Nephron (organoid): ENCODE measurements at regions not wholly inside any gene's neighbourhood (a gene's known extent, or its start where the extent isn't known, plus 50 kb on each side); places are given as distances from the start of the nearest gene placed in this dataset.
A peak's percentile ranks its signal among the peaks of the same experiment; 100 is the strongest.
"Not testable (repeated sequence)": the region's sequence is repeated elsewhere in the genome, so short reads cannot be mapped to it uniquely, and the experiment has no call there.

ENCODE experiments used
- H3K27ac Mint-ChIP-seq, 3 experiments: 2 replicates each; pipeline ENCODE4 v1.8.0; 2020; ENCODE audit warnings: mixed read lengths in 3 of 3, mild to moderate bottlenecking in 2 of 3, moderate library complexity in 1 of 3
- H3K27me3 Mint-ChIP-seq: 2 replicates; pipeline ENCODE4 v1.8.0; 2021; ENCODE audit warnings: low read depth, mild to moderate bottlenecking, moderate library complexity, mixed read lengths
- H3K36me3 Mint-ChIP-seq: 2 replicates; pipeline ENCODE4 v1.8.0; 2020; ENCODE audit warnings: low read depth, mixed read lengths
- H3K4me1 Mint-ChIP-seq: 2 replicates; pipeline ENCODE4 v1.8.0; 2020; ENCODE audit warnings: mixed read lengths
- H3K4me3 Mint-ChIP-seq, 3 experiments: 2 replicates each; pipeline ENCODE4 v1.8.0; 2020; ENCODE audit warnings: mild to moderate bottlenecking in 3 of 3, mixed read lengths in 3 of 3, moderate library complexity in 2 of 3
- H3K9me3 Mint-ChIP-seq: 2 replicates; pipeline ENCODE4 v1.8.0; 2020; ENCODE audit warnings: mixed read lengths
- TF ChIP-seq, protein P1 (sequence below), 3 experiments: fragments of 200-600 bp; sonication (generic); IDR thresholded peaks; one replicate each; pipeline ENCODE4 v1.5.0; 2021; ENCODE audit warnings: antibody characterized with exemption in 3 of 3; ENCODE audit not compliant: unreplicated experiment in 3 of 3

DNA sequence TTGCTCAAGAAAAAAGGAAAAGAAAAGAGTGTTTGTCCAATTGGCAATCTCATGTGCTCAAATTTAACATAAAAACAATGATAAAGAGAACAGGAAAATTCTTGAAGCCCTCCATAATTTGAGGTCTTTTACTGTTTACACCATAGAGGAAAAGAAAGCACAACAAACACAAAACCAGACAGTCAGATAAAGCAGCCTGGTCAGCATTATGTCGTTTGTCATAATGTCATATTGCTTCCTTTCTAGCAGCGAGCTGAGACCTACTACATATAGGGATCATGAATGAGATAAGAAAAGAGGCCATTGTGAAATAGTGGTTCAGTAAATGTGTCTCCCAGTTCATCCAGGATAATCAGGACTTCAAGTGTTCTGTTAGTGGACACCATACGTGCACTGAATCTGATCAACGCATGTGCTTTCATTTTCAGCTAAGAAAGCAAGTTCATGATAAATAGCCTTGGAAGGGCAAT lies 64.7 kb upstream of the SELENOP start:
- H3K36me3 Mint-ChIP-seq, result no peaks in the 10 kb centered on the region
- no peaks in the 10 kb centered on the region for H3K9me3 Mint-ChIP-seq
- H3K4me1 Mint-ChIP-seq, result peaks cover 27% of the 10 kb centered on the region
- no peaks in the 10 kb centered on the region for H3K27me3 Mint-ChIP-seq
- peak overlapping the region in 1 of 3 experiments; percentile 26 for H3K4me3 Mint-ChIP-seq
- TF ChIP-seq, protein P1, sequence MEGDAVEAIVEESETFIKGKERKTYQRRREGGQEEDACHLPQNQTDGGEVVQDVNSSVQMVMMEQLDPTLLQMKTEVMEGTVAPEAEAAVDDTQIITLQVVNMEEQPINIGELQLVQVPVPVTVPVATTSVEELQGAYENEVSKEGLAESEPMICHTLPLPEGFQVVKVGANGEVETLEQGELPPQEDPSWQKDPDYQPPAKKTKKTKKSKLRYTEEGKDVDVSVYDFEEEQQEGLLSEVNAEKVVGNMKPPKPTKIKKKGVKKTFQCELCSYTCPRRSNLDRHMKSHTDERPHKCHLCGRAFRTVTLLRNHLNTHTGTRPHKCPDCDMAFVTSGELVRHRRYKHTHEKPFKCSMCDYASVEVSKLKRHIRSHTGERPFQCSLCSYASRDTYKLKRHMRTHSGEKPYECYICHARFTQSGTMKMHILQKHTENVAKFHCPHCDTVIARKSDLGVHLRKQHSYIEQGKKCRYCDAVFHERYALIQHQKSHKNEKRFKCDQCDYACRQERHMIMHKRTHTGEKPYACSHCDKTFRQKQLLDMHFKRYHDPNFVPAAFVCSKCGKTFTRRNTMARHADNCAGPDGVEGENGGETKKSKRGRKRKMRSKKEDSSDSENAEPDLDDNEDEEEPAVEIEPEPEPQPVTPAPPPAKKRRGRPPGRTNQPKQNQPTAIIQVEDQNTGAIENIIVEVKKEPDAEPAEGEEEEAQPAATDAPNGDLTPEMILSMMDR (IDR thresholded peaks at IDR 0.05; ENCODE audit: unreplicated experiment in 3 of 3), result no peak
- peak overlapping the region in 2 of 3 experiments; percentile 82 for H3K27ac Mint-ChIP-seq

DNA sequence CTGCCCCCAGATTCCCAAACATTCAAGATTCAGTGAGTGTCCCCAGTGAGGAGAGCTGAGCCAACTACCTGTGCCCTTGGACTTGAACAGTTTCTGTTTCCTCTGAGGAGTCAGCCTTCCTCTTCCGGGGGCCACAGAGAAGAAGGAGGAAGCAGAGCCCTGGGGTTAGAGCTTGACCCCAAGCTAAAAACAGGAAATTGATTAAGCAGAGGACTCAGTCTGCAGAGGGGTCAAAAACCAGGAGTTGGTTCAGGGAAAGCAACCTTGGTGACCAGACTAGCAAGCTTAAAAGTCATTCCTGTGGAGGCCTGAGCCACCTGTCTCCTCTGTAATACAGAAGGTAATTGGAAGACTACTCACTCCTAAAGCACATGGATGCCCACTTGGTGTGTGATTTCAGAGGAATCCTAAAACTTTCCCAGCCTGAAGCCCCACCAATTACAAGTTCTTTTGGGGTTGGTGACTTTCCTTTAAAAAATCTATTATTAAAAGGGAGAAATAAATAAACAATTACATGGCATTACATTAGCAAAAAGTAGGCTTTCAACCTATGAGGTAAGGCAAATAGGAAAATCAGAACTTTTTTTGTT lies 64.2 kb upstream of the SELENOP start:
- no peaks in the 10 kb centered on the region for H3K27me3 Mint-ChIP-seq
- H3K36me3 Mint-ChIP-seq, result no peaks in the 10 kb centered on the region
- peaks cover 27% of the 10 kb centered on the region for H3K4me1 Mint-ChIP-seq
- H3K27ac Mint-ChIP-seq, result peak overlapping the region in 1 of 3 experiments; percentile 82
- no peaks in the 10 kb centered on the region for H3K9me3 Mint-ChIP-seq
- H3K4me3 Mint-ChIP-seq, result no peak overlapping the region
- TF ChIP-seq, protein P1 (IDR thresholded peaks at IDR 0.05; ENCODE audit: unreplicated experiment in 3 of 3), result no peak

DNA sequence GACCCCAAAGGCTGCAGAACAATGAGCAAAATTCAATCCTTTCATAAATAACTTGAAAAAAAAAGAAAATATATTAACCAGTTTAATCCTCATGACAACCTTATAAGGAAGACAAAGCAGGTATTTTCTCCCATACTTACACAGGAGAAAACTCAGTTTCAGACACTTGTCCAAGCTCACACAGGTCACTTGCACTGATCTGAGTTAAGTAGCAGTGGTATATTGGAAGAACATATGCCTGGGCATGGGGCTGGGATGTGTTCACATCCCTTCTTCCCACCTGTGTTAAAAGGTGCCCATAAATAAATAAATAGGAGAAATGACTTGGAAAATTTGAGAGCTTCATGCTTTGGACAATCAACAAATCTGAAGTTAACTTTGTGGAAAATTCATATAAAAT lies 63.5 kb upstream of the SELENOP start:
- Mint-ChIP-seq H3K27ac (no peak overlapping the region), H3K36me3 (no peaks in the 10 kb centered on the region), H3K27me3 (no peaks in the 10 kb centered on the region), H3K4me3 (no peak overlapping the region), H3K4me1 (peaks cover 25% of the 10 kb centered on the region), H3K9me3 (no peaks in the 10 kb centered on the region)
- TF ChIP-seq, protein P1 (IDR thresholded peaks at IDR 0.05; ENCODE audit: unreplicated experiment in 3 of 3), result no peak

DNA sequence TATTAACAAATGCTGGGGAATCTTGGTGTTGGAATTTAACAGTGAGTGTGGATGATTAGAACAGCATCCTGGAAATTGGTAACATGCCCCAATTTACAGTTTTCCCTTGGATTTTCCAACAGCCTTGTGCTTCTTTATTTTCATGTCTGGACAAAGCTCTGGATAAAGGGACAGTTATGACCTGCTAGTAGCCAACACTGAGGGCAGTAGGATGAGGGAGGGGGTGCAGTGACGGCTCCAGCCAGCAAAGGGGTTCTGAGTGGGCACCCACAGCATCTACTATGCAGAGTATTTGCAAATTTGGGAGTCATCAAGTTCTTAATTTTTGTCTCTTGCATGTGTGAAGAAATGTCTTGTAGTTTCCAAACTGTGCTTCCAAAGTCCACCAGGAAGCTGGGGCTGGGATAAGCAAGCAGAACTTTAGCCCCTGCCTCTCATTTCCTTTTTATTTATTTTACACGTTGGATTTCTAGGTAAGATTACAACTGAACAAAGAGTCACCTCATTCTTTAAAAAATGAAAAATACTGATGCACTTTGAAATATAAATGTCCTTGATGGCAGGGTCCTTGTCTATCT lies 63.0 kb upstream of the SELENOP start:
- H3K4me1 Mint-ChIP-seq, result peaks cover 23% of the 10 kb centered on the region
- no peaks in the 10 kb centered on the region for H3K27me3 Mint-ChIP-seq
- H3K4me3 Mint-ChIP-seq, result no peak overlapping the region
- H3K9me3 Mint-ChIP-seq, result peaks cover 4% of the 10 kb centered on the region
- TF ChIP-seq, protein P1 (IDR thresholded peaks at IDR 0.05; ENCODE audit: unreplicated experiment in 3 of 3), result no peak
- H3K27ac Mint-ChIP-seq, result no peak overlapping the region
- no peaks in the 10 kb centered on the region for H3K36me3 Mint-ChIP-seq

DNA sequence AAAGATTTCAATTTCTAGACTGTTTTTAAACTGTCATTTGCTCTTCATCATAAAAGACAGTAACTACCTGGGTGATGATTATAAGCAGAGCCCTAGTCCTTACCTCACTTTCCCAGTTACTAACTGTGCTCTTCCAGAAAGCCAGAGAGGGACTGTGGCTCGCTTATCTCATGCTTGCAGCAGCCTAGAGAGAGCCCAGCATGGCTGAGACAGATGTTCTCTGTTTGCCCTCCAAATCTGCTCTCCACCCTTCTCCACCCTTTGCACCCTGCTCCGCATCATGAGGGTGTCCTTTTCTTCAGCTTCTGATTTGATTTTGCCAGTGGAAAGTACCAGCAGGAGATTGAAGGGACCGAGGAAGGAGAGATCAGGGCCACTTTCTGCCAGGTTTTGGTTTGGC lies 61.2 kb upstream of the SELENOP start:
- peaks cover 15% of the 10 kb centered on the region for H3K9me3 Mint-ChIP-seq
- H3K27ac Mint-ChIP-seq, result no peak overlapping the region
- peaks cover 10% of the 10 kb centered on the region for H3K4me1 Mint-ChIP-seq
- H3K36me3 Mint-ChIP-seq, result no peaks in the 10 kb centered on the region
- H3K4me3 Mint-ChIP-seq, result no peak overlapping the region
- TF ChIP-seq, protein P1 (IDR thresholded peaks at IDR 0.05; ENCODE audit: unreplicated experiment in 3 of 3), result no peak
- H3K27me3 Mint-ChIP-seq, result no peaks in the 10 kb centered on the region

DNA sequence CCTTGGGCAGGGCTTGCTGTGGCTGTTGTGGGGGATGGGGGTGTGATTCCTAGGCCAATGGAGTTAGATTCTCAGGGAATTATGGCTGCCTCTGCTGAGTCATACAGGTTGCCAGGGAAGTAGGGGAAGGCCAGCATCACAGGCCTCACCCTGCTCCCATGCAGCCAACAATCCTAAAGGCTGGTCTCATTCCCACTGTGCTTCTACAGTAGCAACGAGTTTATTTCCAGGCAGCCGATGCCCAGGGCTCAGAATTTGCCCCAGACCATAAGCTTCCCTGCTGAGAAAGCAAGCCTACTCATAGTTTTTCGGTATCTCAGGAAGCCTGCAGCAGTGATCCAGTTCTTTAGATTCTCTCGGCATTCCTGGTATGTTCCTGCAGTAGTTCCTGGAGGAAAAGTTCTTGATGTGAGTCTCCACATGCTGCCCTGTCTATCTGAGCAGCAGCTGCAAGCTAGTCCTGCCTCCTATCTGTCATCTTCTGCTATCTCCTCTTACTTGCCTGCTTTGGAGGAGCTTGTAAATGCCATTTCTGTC lies 59.3 kb upstream of the SELENOP start:
- H3K36me3 Mint-ChIP-seq, result no peaks in the 10 kb centered on the region
- H3K4me3 Mint-ChIP-seq, result no peak overlapping the region
- H3K4me1 Mint-ChIP-seq, result no peaks in the 10 kb centered on the region
- peaks cover 22% of the 10 kb centered on the region for H3K9me3 Mint-ChIP-seq
- H3K27ac Mint-ChIP-seq, result no peak overlapping the region
- TF ChIP-seq, protein P1 (IDR thresholded peaks at IDR 0.05; ENCODE audit: unreplicated experiment in 3 of 3), result no peak
- no peaks in the 10 kb centered on the region for H3K27me3 Mint-ChIP-seq

DNA sequence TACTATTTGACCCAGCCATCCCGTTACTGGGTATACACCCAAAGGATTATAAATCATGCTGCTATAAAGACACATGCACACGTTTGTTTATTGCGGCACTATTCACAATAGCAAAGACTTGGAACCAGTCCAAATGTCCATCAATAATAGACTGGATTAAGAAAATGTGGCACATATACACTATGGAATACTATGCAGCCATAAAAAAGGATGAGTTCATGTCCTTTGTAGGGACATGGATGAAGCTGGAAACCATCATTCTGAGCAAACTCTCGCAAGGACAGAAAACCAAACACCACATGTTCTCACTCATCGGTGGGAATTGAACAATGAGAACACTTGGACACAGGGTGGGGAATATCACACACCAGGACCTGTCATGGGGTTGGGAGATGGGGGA lies 56.7 kb upstream of the SELENOP start:
- not testable (repeated sequence) for H3K27ac Mint-ChIP-seq, H3K36me3 Mint-ChIP-seq, H3K27me3 Mint-ChIP-seq, H3K4me1 Mint-ChIP-seq, H3K4me3 Mint-ChIP-seq
- H3K9me3 Mint-ChIP-seq, result peaks cover 32% of the 10 kb centered on the region

DNA sequence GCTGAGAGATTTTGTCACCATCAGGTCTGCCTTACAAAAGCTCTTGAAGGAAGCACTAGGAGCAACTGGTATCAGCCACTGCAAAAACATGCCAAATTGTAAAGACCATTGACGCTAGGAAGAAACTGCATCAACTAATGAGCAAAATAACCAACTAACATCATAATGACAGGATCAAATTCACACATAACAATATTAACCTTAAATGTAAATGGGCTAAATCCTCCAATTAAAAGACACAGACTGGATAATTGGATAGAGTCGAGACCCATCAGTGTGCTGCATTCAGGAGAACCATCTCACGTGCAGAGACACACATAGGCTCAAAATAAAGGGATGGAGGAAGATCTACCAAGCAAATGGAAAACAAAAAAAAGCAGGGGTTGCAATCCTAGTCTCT lies 53.1 kb upstream of the SELENOP start:
- not testable (repeated sequence) for H3K27ac Mint-ChIP-seq, H3K36me3 Mint-ChIP-seq, H3K4me1 Mint-ChIP-seq, H3K4me3 Mint-ChIP-seq, H3K27me3 Mint-ChIP-seq
- peaks cover 47% of the 10 kb centered on the region for H3K9me3 Mint-ChIP-seq
